ENCODE measurements at regions not wholly inside any gene's neighbourhood (a gene's known extent, or its start where the extent isn't known, plus 50 kb on each side); places are given as distances from the start of the nearest gene placed in this dataset.

GRCh38 chr2:134169788-134170187, 84.1 kb upstream of the MGAT5 start:
- DNase-seq (ENCODE audit: low read depth in 2 of 2): no peak

DNA sequence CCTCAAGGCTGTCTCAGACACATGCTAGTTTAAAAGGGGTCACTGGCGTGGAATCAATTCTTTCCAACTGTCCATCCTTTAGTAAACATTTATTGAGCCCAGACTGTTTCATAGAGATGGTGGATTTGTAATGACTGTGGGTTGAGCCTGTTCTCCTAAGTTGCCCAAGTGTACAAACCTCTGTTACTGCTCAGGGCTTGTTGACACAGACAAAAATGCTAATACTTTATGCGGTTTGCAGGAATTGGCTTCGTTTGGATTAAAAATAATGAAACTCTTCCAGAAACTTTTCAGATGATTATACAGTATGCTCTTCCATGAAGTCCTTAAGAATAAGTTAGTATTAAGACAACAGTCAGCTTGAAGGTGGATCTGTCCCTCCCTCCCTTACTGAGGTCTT, 83.6 kb upstream of the MGAT5 start:
- DNase-seq (ENCODE audit: low read depth in 2 of 2): no peak

DNA sequence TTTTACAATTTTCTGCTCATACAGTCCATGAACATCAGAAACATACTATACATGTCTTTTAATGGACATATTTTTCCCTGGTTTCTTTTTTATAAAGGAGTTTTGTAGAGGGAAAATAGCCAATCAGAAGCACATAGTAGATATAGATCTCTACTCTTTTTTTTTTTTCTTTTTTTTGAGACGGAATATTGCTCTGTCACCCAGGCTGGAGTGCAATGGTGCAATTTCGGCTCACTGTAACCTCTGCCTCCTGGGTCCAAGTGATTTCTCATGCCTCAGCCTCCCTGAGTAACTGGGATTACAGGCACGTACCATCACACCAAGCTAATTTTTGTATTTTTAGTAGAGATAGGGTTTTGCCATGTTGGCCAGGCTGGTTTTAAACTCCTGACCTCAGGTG, 83.2 kb upstream of the MGAT5 start:
- DNase-seq (ENCODE audit: low read depth in 2 of 2): no peak

DNA sequence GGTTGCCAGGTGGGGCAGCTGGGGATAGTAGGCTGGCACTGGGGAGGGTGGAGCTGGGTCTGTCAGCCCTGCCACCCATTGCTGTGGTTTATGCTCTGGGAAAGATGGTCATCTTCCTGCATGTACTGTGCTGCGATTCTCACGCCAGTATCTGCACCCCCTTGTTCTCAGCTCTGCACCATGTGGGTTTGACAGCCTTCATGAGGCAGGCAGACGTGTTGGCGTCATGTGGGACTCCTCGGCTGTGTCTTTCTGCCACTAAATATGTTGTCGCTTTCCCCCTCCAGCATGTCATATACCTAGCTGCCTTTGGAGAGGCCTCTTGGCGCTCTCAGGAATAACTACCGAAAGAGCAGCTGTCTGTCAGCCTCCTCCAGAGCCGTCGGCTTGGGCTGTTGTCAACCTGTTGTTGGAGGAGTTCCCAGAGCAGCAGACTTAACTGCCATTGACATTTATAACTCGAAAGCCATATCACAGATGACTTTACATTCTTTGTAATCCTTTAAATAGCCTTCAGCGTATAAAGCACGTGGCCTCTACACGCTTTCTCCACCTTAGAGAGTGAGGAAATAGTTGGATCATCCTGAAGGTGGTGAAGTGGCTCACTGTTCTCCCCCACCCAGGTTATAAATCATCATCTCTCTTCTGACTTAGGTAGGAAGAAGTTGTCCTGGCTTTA, 80.4 kb upstream of the MGAT5 start:
- no peak for DNase-seq (ENCODE audit: low read depth in 2 of 2)

- no peak for DNase-seq (ENCODE audit: low read depth in 2 of 2)
Observed at GRCh38 chr2:134174711-134175110, 79.2 kb upstream of the MGAT5 start.

GRCh38 chr2:134175834-134176233, 78.0 kb upstream of the MGAT5 start:
- DNase-seq (ENCODE audit: low read depth in 2 of 2): no peak

DNA sequence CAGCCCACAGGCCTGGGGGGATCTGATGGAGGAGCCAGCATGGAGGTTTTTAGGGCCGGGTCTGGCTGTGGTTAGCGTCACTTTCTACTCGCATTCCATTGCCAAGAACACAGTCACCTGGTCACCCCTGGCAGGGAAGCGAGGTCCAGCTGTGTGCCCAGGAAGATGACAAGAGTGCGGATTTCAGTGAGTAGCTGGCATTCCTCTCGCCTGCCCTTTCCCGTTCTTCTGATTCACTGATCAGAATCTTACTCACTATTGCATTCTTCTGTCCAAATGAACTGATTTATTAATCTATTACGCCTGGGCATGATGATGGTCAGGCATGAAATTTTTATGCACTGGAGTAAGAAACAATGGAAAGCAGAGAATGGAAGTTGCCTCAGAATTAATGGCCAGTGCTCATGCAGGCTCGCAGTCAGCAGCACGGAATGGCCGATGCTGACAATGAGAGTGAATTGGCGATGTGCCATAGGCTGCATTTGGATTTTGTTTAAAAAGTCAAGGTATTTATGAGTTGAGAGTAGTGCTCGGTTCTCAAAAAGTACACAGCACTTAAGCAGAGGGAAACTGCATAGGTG, 76.4 kb upstream of the MGAT5 start:
- DNase-seq (ENCODE audit: low read depth in 2 of 2): no peak

- no peak for DNase-seq (ENCODE audit: low read depth in 2 of 2)
Observed at GRCh38 chr2:134178138-134178877, 75.6 kb upstream of the MGAT5 start.

- DNase-seq (ENCODE audit: low read depth in 2 of 2): no peak
Observed at GRCh38 chr2:134181219-134181618, 72.7 kb upstream of the MGAT5 start.

- no peak for DNase-seq (ENCODE audit: low read depth in 2 of 2)
Observed at GRCh38 chr2:134183679-134184078, 70.2 kb upstream of the MGAT5 start.

- DNase-seq (ENCODE audit: low read depth in 2 of 2): no peak
Observed at GRCh38 chr2:134185639-134186038, 68.2 kb upstream of the MGAT5 start.

- DNase-seq (ENCODE audit: low read depth in 2 of 2): no peak
Observed at GRCh38 chr2:134189009-134189720, 64.7 kb upstream of the MGAT5 start.

- DNase-seq (ENCODE audit: low read depth in 2 of 2): no peak
Observed at GRCh38 chr2:134190062-134190806, 63.6 kb upstream of the MGAT5 start.

- DNase-seq (ENCODE audit: low read depth in 2 of 2): no peak
Observed at GRCh38 chr2:134190807-134191203, 63.1 kb upstream of the MGAT5 start.

DNA sequence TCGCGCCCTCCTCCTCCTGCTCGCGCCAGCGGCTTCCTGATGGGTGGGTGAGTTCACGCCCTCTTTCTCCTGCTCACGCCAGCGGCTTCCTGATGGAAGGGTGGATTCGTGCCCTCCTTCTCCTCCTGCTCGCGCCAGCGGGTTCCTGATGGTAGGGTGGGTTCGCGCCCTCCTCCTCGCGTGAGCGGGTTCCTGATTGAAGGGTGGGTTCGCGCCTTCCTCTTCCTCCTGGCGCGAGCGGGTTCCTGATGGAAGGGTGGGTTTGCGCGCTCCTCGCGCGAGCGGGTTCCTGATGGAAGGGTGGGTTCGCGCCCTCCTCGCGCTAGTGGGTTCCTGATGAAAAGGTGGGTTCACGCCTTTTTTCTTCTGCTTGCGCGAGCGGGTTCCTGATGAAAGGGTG, 62.0 kb upstream of the MGAT5 start:
- DNase-seq (ENCODE audit: low read depth in 2 of 2): no peak

DNA sequence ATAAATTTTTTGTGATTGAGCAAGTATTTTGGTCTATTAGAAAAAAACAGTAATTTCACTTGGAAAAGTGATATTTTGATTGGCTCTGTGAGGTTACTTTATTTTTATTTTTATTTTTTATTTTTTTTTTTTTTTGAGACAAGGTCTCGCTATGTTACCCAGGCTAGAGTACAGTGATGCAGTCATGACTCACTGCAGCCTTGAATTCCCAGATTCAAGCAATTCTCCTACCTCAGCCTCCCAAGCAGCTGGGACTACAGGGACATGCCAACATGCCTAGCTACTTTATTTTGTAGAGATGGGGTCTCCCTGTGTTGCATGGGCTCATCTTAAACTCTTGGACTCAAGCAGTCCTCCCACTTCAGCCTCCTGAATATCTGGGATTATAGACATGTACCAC, 60.9 kb upstream of the MGAT5 start:
- DNase-seq (ENCODE audit: low read depth in 2 of 2): no peak

- DNase-seq (ENCODE audit: low read depth in 2 of 2): no peak
Observed at GRCh38 chr2:134194519-134194918, 59.4 kb upstream of the MGAT5 start.

DNA sequence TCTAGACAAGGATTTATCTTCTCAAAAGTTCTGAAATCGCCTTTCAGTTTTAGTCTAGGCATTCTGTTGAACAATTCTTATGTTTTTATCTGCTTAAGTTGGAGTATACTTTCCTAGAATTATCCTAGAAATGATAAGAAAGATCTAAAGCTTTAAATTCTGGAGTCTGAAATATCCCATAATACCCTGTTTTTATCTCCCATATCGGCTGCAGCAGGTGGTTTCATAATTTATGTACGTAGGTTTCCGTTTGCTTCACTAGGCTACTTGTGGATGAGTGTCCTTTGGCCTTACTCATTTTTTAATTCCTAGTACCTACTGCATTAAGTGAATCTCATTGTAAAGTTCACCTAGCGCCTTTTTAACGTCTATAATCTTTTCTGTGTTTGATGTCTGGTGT, 58.5 kb upstream of the MGAT5 start:
- no peak for DNase-seq (ENCODE audit: low read depth in 2 of 2)

DNA sequence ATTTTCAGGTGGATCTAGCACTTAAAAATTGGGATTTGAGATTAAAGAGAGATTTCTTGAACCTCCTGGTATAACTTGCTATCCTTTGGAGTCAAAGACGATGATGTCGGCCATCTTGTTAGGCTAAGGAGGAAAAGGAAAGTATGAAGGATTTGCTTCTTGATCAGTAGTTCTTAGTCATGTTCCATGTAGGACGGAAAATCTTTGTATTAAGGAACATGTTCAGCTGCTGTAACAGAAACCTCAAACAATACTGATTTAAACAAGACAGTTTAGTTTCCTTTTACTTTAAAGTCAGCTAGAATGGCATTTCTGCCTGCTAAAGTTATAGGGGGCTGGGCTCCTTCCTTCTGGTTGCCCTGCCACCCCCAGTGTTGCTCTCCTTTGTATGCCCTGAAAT, 56.4 kb upstream of the MGAT5 start:
- no peak for DNase-seq (ENCODE audit: low read depth in 2 of 2)

DNA sequence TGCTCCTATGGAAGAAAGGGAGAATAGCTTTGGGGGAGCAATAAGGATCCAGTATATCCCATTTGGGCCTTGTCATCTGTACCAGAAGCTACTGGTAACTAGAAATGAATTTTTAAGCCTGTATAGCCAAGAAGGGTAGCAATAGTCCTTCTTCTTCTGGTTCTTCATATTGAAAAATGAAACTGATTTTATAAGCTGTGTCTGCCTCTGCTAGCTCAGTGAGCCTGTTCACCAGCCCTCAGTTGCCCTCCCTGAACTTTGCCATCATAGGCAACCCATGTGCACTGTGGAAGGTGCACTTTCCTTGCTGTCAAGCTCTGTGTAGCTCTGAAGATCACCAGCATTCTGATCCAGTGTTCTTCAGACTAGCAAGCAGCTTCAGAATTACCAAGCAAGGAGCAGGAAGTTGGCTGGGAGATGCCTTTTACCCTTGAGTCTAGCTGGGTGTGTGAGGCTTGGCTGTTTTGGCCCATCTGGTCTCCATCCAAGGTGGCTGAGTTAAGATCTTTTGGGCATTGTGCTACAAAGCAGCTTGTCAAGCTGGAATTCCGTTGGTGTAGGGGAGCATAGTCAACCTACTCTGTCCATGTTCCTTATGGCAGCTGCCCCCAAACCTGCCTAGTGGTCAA, 55.8 kb upstream of the MGAT5 start:
- DNase-seq (ENCODE audit: low read depth in 2 of 2): no peak

DNA sequence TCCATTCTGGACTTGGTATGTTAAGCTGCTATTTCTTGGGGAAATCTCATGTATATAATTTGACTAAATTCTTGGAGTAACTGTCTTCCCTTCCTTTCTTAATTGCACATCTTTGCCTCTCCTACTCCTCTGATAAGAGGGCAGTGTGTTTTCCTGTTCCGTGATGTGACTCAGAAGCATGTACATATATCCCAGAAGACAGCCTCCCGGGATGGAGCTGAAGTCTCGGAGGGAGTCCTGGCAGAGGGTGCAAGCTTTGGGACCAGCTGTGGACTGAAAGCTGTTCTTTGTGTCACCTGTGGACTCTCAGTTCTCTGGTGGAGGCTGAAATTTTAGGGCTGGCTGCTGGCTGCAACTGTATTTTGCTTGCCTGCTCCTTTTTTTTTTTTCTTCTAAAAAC, 54.7 kb upstream of the MGAT5 start:
- DNase-seq (ENCODE audit: low read depth in 2 of 2): no peak

Data from activated CD4-positive, alpha-beta T cell treated with anti-CD3 and anti-CD28 coated beads for 24 hours (primary cell).